Tibial nerve (tissue), 3 donors: ENCODE measurements at regions not wholly inside any gene's neighbourhood (a gene's known extent, or its start where the extent isn't known, plus 50 kb on each side); places are given as distances from the start of the nearest gene placed in this dataset.

ENCODE experiments used
- CTCF ChIP-seq, 5 experiments: fragments of 200-600 bp in 3 of 5; fragments of 450-650 bp in 2 of 5; sonication (generic) in 3 of 5; IDR thresholded peaks; one replicate each; pipeline ENCODE4 v1.5.1; 2016 to 2019; ENCODE audit warnings: antibody characterized with exemption in 5 of 5, mild to moderate bottlenecking in 3 of 5, moderate library complexity in 2 of 5
- POLR2A ChIP-seq, 2 donors: fragments of 450-650 bp; IDR thresholded peaks; one replicate each; pipeline ENCODE4 v1.6.1; 2017; ENCODE audit warnings: antibody characterized with exemption in 2 of 2, mild to moderate bottlenecking in 2 of 2, moderate library complexity in 2 of 2

DNA sequence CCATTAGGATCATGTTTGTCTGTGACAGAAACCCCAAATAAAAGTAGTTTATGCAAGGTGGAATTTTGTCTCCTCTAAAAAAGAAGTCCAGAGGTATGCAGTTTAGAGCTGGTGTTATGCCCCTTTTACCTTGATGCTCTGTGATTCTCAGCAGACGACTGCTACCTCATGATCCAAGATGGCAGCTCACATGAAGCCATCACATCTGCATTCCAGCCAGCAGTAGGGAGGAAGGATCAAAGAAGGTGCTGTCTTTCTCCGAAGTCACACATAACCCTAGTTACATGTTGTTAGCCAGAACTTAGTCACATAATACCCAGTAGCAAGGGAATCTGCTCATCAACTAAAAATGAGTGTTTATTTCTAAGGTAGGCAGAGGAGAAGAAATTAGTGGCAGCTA lies 135.7 kb upstream of the HS3ST2 start:
- TF ChIP-seq POLR2A (IDR thresholded peaks at IDR 0.05) (no peak), CTCF (IDR thresholded peaks at IDR 0.05) (no peak)
